ENCODE measurements at regions not wholly inside any gene's neighbourhood (a gene's known extent, or its start where the extent isn't known, plus 50 kb on each side); places are given as distances from the start of the nearest gene placed in this dataset.

GRCh38 chr3:82217571-82217970 is 456.1 kb upstream of the GBE1 start:
- 0% methylated on average over 4 of the region's 4 CpGs for WGBS (ENCODE audit: insufficient coverage, low coverage, missing lambda C conversion rate)
- no peak overlapping the region for H3K4me2 ChIP-seq (ENCODE audit: insufficient read depth, low read length)
- H4K20me1 ChIP-seq (replicated peaks; ENCODE audit: control insufficient read depth, insufficient read depth, low read length): no peaks in the 10 kb centered on the region
- in situ Hi-C loops (cut with MboI): no loop called here
- no peak overlapping the region for H3K27ac ChIP-seq (ENCODE audit: extremely low read depth, low read depth, low read length)
- no peak overlapping the region for H3K4me3 ChIP-seq
- no peak overlapping the region for H2AFZ ChIP-seq (ENCODE audit: low read depth, low read length)
- H3K9me1 ChIP-seq (ENCODE audit: control insufficient read depth, insufficient read depth, low read length): no peaks in the 10 kb centered on the region
- ChIA-PET CTCF (ENCODE audit: low intra/inter-chr PET ratio) (no interaction called here), POLR2A (no interaction called here)
- no TSS peak for BruUV-seq (replicated peaks)
- TF ChIP-seq FOXA1 (IDR thresholded peaks at IDR 0.05; ENCODE audit: borderline replicate concordance) (no peak), FOXP1 (CRISPR knock-in tag; IDR thresholded peaks at IDR 0.05) (no peak), POLR2A (conservative IDR thresholded peaks at IDR 0.05) (no peak), NCOA2 (IDR thresholded peaks at IDR 0.05; ENCODE audit: partially characterized antibody in 2 of 2) (no peak), MLX (CRISPR knock-in tag; conservative IDR thresholded peaks at IDR 0.05) (no peak), U2AF2 (optimal IDR thresholded peaks at IDR 0.05; ENCODE audit: low read depth, low read length) (no peak), CBX1 (IDR thresholded peaks at IDR 0.05; ENCODE audit: low read depth) (no peak), PKNOX1 (IDR thresholded peaks at IDR 0.05) (no peak), PURB (CRISPR knock-in tag; IDR thresholded peaks at IDR 0.05; ENCODE audit: low read depth) (no peak), NFE2 (IDR thresholded peaks at IDR 0.05; ENCODE audit: low read depth) (no peak), PYGO2 (tag; IDR thresholded peaks at IDR 0.05) (no peak), BDP1 (IDR thresholded peaks at IDR 0.05; ENCODE audit: insufficient read depth, insufficient read length) (no peak), BMI1 (IDR thresholded peaks at IDR 0.05; ENCODE audit: low read length) (no peak), MTF1 (CRISPR knock-in tag; IDR thresholded peaks at IDR 0.05; ENCODE audit: borderline replicate concordance) (no peak), NR2F6 (CRISPR knock-in tag; IDR thresholded peaks at IDR 0.05) (no peak)
- TF ChIP-seq, protein P1, sequence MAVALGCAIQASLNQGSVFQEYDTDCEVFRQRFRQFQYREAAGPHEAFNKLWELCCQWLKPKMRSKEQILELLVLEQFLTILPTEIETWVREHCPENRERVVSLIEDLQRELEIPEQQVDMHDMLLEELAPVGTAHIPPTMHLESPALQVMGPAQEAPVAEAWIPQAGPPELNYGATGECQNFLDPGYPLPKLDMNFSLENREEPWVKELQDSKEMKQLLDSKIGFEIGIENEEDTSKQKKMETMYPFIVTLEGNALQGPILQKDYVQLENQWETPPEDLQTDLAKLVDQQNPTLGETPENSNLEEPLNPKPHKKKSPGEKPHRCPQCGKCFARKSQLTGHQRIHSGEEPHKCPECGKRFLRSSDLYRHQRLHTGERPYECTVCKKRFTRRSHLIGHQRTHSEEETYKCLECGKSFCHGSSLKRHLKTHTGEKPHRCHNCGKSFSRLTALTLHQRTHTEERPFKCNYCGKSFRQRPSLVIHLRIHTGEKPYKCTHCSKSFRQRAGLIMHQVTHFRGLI (CRISPR knock-in tag; IDR thresholded peaks at IDR 0.05): no peak
- H3K36me3 ChIP-seq (ENCODE audit: control insufficient read depth, insufficient read depth, low read length): no peaks in the 10 kb centered on the region
- DNase-seq (ENCODE audit: extremely low read depth in 1 of 4, low spot score in 3 of 4) (no peak), FAIRE-seq (no peak), ATAC-seq (no peak)
- no peaks in the 10 kb centered on the region for H3K79me2 ChIP-seq (ENCODE audit: control insufficient read depth, insufficient read depth, low read length)
- H3K4me1 ChIP-seq (replicated peaks in 1 of 2; ENCODE audit: control insufficient read depth in 2 of 2, insufficient read depth in 2 of 2, low read length in 2 of 2): no peaks in the 10 kb centered on the region
- H3K9ac ChIP-seq (ENCODE audit: insufficient read depth in 1 of 2, low read depth in 2 of 2, low read length in 2 of 2): no peak overlapping the region
- intact Hi-C loops (cut with micrococcal nuclease): no loop called here
- H3K9me3 ChIP-seq (replicated peaks; ENCODE audit: control insufficient read depth, insufficient read depth, low read depth, low read length): no peaks in the 10 kb centered on the region
- no peaks in the 10 kb centered on the region for H3K27me3 ChIP-seq (ENCODE audit: control insufficient read depth in 2 of 2, insufficient read depth in 2 of 2, low read length in 2 of 2)
